IMR-90 (cell line): ENCODE measurements at regions not wholly inside any gene's neighbourhood (a gene's known extent, or its start where the extent isn't known, plus 50 kb on each side); places are given as distances from the start of the nearest gene placed in this dataset.

Experiments used
- ATAC-seq: fragments of 200-7000 bp; cut with Tn5 transposase; 2 replicates; pipeline ENCODE4 v1.9.1; 2020; ENCODE audit warnings: low read depth, mild to moderate bottlenecking, moderate library complexity
- BruUV-seq: library from RNA; stranded (reverse); fragments of 400-500 nt; replicated peaks from 2 replicates; lab custom pipeline; 2021; lab: Mats Ljungman, UMichigan
- CTCF ChIA-PET: fragments of 300-600 bp; formaldehyde crosslinking; extraction: SDS; loops from one replicate; lab custom pipeline; 2021; ENCODE audit warnings: antibody characterized with exemption; lab: Yijun Ruan, JAX
- POLR2A ChIA-PET: fragments of 300-600 bp; sonication (Branson Sonifier 250); formaldehyde crosslinking; loops from one replicate; lab custom pipeline; 2022; ENCODE audit warnings: antibody characterized with exemption; ENCODE audit not compliant: unreplicated experiment; lab: Charles Lee
- DNase-seq: peaks from one replicate; pipeline ENCODE4 v3.0.0; 2013
- H2AFZ ChIP-seq: replicated peaks from 2 replicates; pipeline ENCODE3; 2013; ENCODE audit warnings: low read length, mild to moderate bottlenecking; ENCODE audit not compliant: poor library complexity
- H2AK5ac ChIP-seq: 2 replicates; pipeline ENCODE4 v1.6.1; 2013; ENCODE audit warnings: low read depth, low read length, inconsistent platforms
- H2AK9ac ChIP-seq: replicated peaks from 2 replicates; pipeline ENCODE3; 2013; ENCODE audit warnings: mild to moderate bottlenecking, low read depth, low read length, moderate library complexity; ENCODE audit not compliant: poor library complexity
- H2BK120ac ChIP-seq: 2 replicates; pipeline ENCODE4 v1.6.1; 2013; ENCODE audit warnings: low read depth, low read length, inconsistent platforms
- H2BK15ac ChIP-seq: 3 replicates; pipeline ENCODE4 v1.6.1; 2013; ENCODE audit warnings: low read depth, low read length, inconsistent platforms
- H2BK20ac ChIP-seq: 2 replicates; pipeline ENCODE4 v1.6.1; 2013; ENCODE audit warnings: low read depth, mild to moderate bottlenecking, inconsistent platforms, low read length, moderate library complexity
- H2BK5ac ChIP-seq: 2 replicates; pipeline ENCODE4 v1.6.1; 2013; ENCODE audit warnings: mild to moderate bottlenecking, low read depth, low read length, inconsistent platforms; ENCODE audit not compliant: poor library complexity, severe bottlenecking
- H3K14ac ChIP-seq: replicated peaks from 2 replicates; pipeline ENCODE4 v1.6.1; 2013; ENCODE audit warnings: low read depth, low read length, inconsistent platforms
- H3K18ac ChIP-seq: 2 replicates; pipeline ENCODE4 v1.6.1; 2013; ENCODE audit warnings: low read depth, low read length, control low read depth
- H3K23ac ChIP-seq: 2 replicates; pipeline ENCODE4 v1.6.1; 2013; ENCODE audit warnings: low read depth, low read length, inconsistent platforms
- H3K27ac ChIP-seq: 2 replicates; pipeline ENCODE4 v1.5.1; 2013; ENCODE audit warnings: mild to moderate bottlenecking, control low read depth, low read length; ENCODE audit not compliant: insufficient read depth
- H3K27me3 ChIP-seq: 2 replicates; pipeline ENCODE4 v1.6.1; 2013; ENCODE audit warnings: low read length; ENCODE audit not compliant: control insufficient read depth, insufficient read depth
- H3K36me3 ChIP-seq: 2 replicates; pipeline ENCODE4 v1.6.1; 2013; ENCODE audit warnings: low read length, mixed read lengths; ENCODE audit not compliant: control insufficient read depth, insufficient read depth
- H3K4ac ChIP-seq: 2 replicates; pipeline ENCODE4 v1.6.1; 2013; ENCODE audit warnings: low read depth, low read length, inconsistent platforms
- H3K4me1 ChIP-seq: 2 replicates; pipeline ENCODE4 v1.6.1; 2013; ENCODE audit warnings: low read length, mixed read lengths; ENCODE audit not compliant: control insufficient read depth, insufficient read depth
- H3K4me2 ChIP-seq: 2 replicates; pipeline ENCODE4 v1.6.1; 2013; ENCODE audit warnings: low read depth, mild to moderate bottlenecking, control low read depth, low read length, moderate library complexity
- H3K4me3 ChIP-seq: 2 replicates; pipeline ENCODE4 v1.5.1; 2013; ENCODE audit warnings: low read depth, mild to moderate bottlenecking, control low read depth, low read length, moderate library complexity; ENCODE audit not compliant: insufficient read depth
- H3K56ac ChIP-seq: 2 replicates; pipeline ENCODE4 v1.6.1; 2013; ENCODE audit warnings: low read length, inconsistent platforms; ENCODE audit not compliant: insufficient read depth; ENCODE audit errors: extremely low read depth
- H3K79me1 ChIP-seq, 2 experiments: 2 replicates each; pipeline ENCODE4 v1.6.1; 2013; ENCODE audit warnings: low read length in 2 of 2, inconsistent platforms in 1 of 2, low read depth in 1 of 2
- H3K9ac ChIP-seq: 2 replicates; pipeline ENCODE4 v1.6.1; 2013; ENCODE audit warnings: low read depth, low read length, control low read depth
- H3K9me1 ChIP-seq: 2 replicates; pipeline ENCODE4 v1.6.1; 2013; ENCODE audit warnings: low read length, inconsistent platforms; ENCODE audit not compliant: insufficient read depth
- H3K9me3 ChIP-seq: 2 replicates; pipeline ENCODE4 v1.6.1; 2013; ENCODE audit warnings: low read length; ENCODE audit not compliant: control insufficient read depth, insufficient read depth
- H4K20me1 ChIP-seq: 2 replicates; pipeline ENCODE4 v1.6.1; 2013; ENCODE audit warnings: low read length, inconsistent platforms; ENCODE audit not compliant: insufficient read depth
- H4K5ac ChIP-seq: 2 replicates; pipeline ENCODE4 v1.6.1; 2013; ENCODE audit warnings: mild to moderate bottlenecking, low read depth, low read length, control low read depth
- H4K8ac ChIP-seq, 2 experiments: 2 replicates each; pipeline ENCODE4 v1.6.1; 2013; ENCODE audit warnings: low read depth in 2 of 2, low read length in 2 of 2, control low read depth in 1 of 2, inconsistent platforms in 1 of 2
- H4K91ac ChIP-seq: 2 replicates; pipeline ENCODE4 v1.6.1; 2013; ENCODE audit warnings: low read depth, low read length, inconsistent platforms; ENCODE audit not compliant: insufficient read depth
- BHLHE40 ChIP-seq: fragments of 150-350 bp; IDR thresholded peaks from 2 replicates; pipeline ENCODE4 v1.6.1; 2016; ENCODE audit warnings: mild to moderate bottlenecking, low read depth, low read length
- CHD1 ChIP-seq: IDR thresholded peaks from 2 replicates; pipeline ENCODE4 v1.6.1; 2012; ENCODE audit warnings: low read depth, low read length, improper control_type of control experiment
- CTCF ChIP-seq: conservative IDR thresholded peaks from 2 replicates; pipeline ENCODE4 v1.5.1; 2012; ENCODE audit warnings: mild to moderate bottlenecking, low read depth, low read length, improper control_type of control experiment
- FOS ChIP-seq: fragments of 150-350 bp; IDR thresholded peaks from 2 replicates; pipeline ENCODE4 v1.6.1; 2016; ENCODE audit warnings: low read depth, low read length
- MAFK ChIP-seq: IDR thresholded peaks from 2 replicates; pipeline ENCODE4 v1.6.1; 2012; ENCODE audit warnings: low read depth, low read length, improper control_type of control experiment
- MAZ ChIP-seq: IDR thresholded peaks from 2 replicates; pipeline ENCODE4 v1.6.1; 2012; ENCODE audit warnings: low read depth, mild to moderate bottlenecking, low read length, improper control_type of control experiment, moderate library complexity, borderline replicate concordance
- MXI1 ChIP-seq: IDR thresholded peaks from 2 replicates; pipeline ENCODE4 v1.6.1; 2012; ENCODE audit warnings: low read depth, mild to moderate bottlenecking, low read length, moderate library complexity, borderline replicate concordance
- NFE2L2 ChIP-seq: fragments of 150-350 bp; IDR thresholded peaks from 2 replicates; pipeline ENCODE4 v1.6.1; 2016; ENCODE audit warnings: low read depth, mild to moderate bottlenecking, low read length
- POLR2A ChIP-seq: IDR thresholded peaks from 2 replicates; pipeline ENCODE4 v1.6.1; 2012; ENCODE audit warnings: mild to moderate bottlenecking, low read depth, low read length
- RAD21 ChIP-seq: IDR thresholded peaks from 2 replicates; pipeline ENCODE4 v1.6.1; 2012; ENCODE audit warnings: low read length, improper control_type of control experiment
- RCOR1 ChIP-seq: IDR thresholded peaks from 2 replicates; pipeline ENCODE4 v1.6.1; 2012; ENCODE audit warnings: mild to moderate bottlenecking, low read length, improper control_type of control experiment; ENCODE audit not compliant: insufficient replicate concordance
- RFX5 ChIP-seq: IDR thresholded peaks from 2 replicates; pipeline ENCODE4 v1.8.0; 2012; ENCODE audit warnings: low read depth, mild to moderate bottlenecking, low read length, moderate library complexity
- SMC3 ChIP-seq: fragments of 150-350 bp; IDR thresholded peaks from 2 replicates; pipeline ENCODE4 v1.6.1; 2016; ENCODE audit warnings: low read depth, mild to moderate bottlenecking, antibody characterized with exemption, low read length, moderate library complexity
- USF2 ChIP-seq: fragments of 150-350 bp; IDR thresholded peaks from 2 replicates; pipeline ENCODE4 v1.6.1; 2017; ENCODE audit warnings: mild to moderate bottlenecking, antibody characterized with exemption, low read length, low read depth
- WGBS, 2 experiments: methylation state at CpG; one replicate each; pipeline versions ENCODE4 v1.1.5 to v1.1.7; 2013; ENCODE audit warnings: missing lambda C conversion rate in 2 of 2; ENCODE audit not compliant: insufficient read length in 1 of 2; ENCODE audit errors: extremely low coverage in 2 of 2; 5-methylcytosine and 5-hydroxymethylcytosine counted together
- dilution Hi-C: fragments of 300-500 bp; cut with HindIII; formaldehyde crosslinking; loops from one replicate; pipeline ENCODE4 v1.14.3; 2018; ENCODE audit warnings: low sequenced_read_pairs; ENCODE audit not compliant: unreplicated experiment
- in situ Hi-C: fragments of 300-500 bp; cut with MboI; formaldehyde crosslinking; loops from 3 replicates; pipeline ENCODE4 v1.14.3; 2019; ENCODE audit warnings: low sequenced_read_pairs, inconsistent platforms, mixed read lengths
- intact Hi-C: fragments of 100-400 bp; cut with micrococcal nuclease; formaldehyde crosslinking; loops from 2 replicates; pipeline ENCODE4 v1.10.0; 2022

GRCh38 chr9:104025104-104025503 lies 69.0 kb upstream of the SMC2 start:
- Histone ChIP-seq H3K56ac (no peak overlapping the region), H4K5ac (no peak overlapping the region), H2AFZ (no peak overlapping the region), H3K9ac (no peak overlapping the region), H2BK15ac (no peak overlapping the region), H4K8ac (no peak overlapping the region), H3K23ac (no peak overlapping the region), H3K27ac (no peak overlapping the region), H3K27me3 (no peaks in the 10 kb centered on the region), H3K4me3 (no peak overlapping the region), H3K9me1 (no peaks in the 10 kb centered on the region), H2BK20ac (no peak overlapping the region), H4K91ac (no peak overlapping the region), H3K4me2 (no peak overlapping the region), H3K79me1 (no peaks in the 10 kb centered on the region), H3K18ac (no peak overlapping the region), H2BK120ac (no peak overlapping the region), H2AK9ac (no peak overlapping the region), H4K20me1 (no peaks in the 10 kb centered on the region), H3K14ac (no peak overlapping the region), H3K36me3 (no peaks in the 10 kb centered on the region), H3K4me1 (no peaks in the 10 kb centered on the region), H2BK5ac (no peak overlapping the region), H3K4ac (no peak overlapping the region), H2AK5ac (no peak overlapping the region), H3K9me3 (no peaks in the 10 kb centered on the region)
- no TSS peak for BruUV-seq
- intact Hi-C loops (no loop called here), in situ Hi-C loops (loop anchor here (25.0 kb wide), 1 partner anchor 362 kb away; no protein-coding TSS in a partner anchor), dilution Hi-C loops (no loop called here)
- ATAC-seq (no peak), DNase-seq (no peak)
- TF ChIP-seq MAZ (no peak), NFE2L2 (no peak), POLR2A (no peak), SMC3 (no peak), FOS (no peak), MAFK (no peak), CHD1 (no peak), RCOR1 (no peak), RAD21 (no peak), USF2 (no peak), RFX5 (no peak), CTCF (no peak), MXI1 (no peak), BHLHE40 (no peak)
- no CpG with 5 or more reads among the region's 2 CpGs for WGBS, 2 experiments
- ChIA-PET POLR2A (no interaction called here), CTCF (no interaction called here)
